Uterus (tissue), 3 donors: ENCODE measurements at regions not wholly inside any gene's neighbourhood (a gene's known extent, or its start where the extent isn't known, plus 50 kb on each side); places are given as distances from the start of the nearest gene placed in this dataset.

Experiments used
- DNase-seq, 2 donors: peaks; one replicate each; pipeline ENCODE4 v3.0.0-alpha.2; 2019 to 2020
- H3K27ac ChIP-seq, 2 donors: fragments of 200-600 bp; sonication (generic); 1 replicate in 1 of 2; 2 replicates in 1 of 2; pipeline ENCODE4 v1.5.1; 2016 to 2018
- H3K27me3 ChIP-seq, 2 donors: fragments of 200-600 bp; sonication (generic); one replicate each; pipeline ENCODE4 v1.5.1; 2018 to 2019; ENCODE audit warnings: control low read depth in 1 of 2
- H3K36me3 ChIP-seq, 2 donors: fragments of 200-600 bp; sonication (generic); one replicate each; pipeline ENCODE4 v1.5.1; 2019; ENCODE audit warnings: control low read depth in 1 of 2
- H3K4me1 ChIP-seq, 2 donors: fragments of 200-600 bp; sonication (generic); one replicate each; pipeline ENCODE4 v1.5.1; 2018 to 2019; ENCODE audit warnings: control low read depth in 1 of 2
- H3K4me3 ChIP-seq, 2 donors: fragments of 200-600 bp; sonication (generic); 1 replicate in 1 of 2; 2 replicates in 1 of 2; pipeline ENCODE4 v1.5.1; 2018 to 2019; ENCODE audit warnings: mild to moderate bottlenecking in 1 of 2
- H3K9me3 ChIP-seq, 2 donors: fragments of 200-600 bp; sonication (generic); one replicate each; pipeline ENCODE4 v1.5.1; 2019; ENCODE audit warnings: control low read depth in 1 of 2
- CTCF ChIP-seq, 4 experiments: fragments of 200-600 bp in 2 of 4; fragments of 450-650 bp in 2 of 4; sonication (generic) in 2 of 4; IDR thresholded peaks; one replicate each; pipeline ENCODE4 v1.5.1; 2016 to 2019; ENCODE audit warnings: antibody characterized with exemption in 4 of 4, mild to moderate bottlenecking in 2 of 4, moderate library complexity in 1 of 4
- POLR2A ChIP-seq, 2 donors: fragments of 450-650 bp; IDR thresholded peaks; one replicate each; pipeline ENCODE4 v1.6.1; 2016; ENCODE audit warnings: antibody characterized with exemption in 2 of 2, mild to moderate bottlenecking in 1 of 2, moderate library complexity in 1 of 2
- intact Hi-C: fragments of 100-400 bp; cut with DNase I; formaldehyde crosslinking; loops from one replicate; pipeline ENCODE4 v1.15.1; 2023; ENCODE audit warnings: low total_unique reads
- donor health status: DM: yes; HTN: yes; CAD: no.

- H3K4me3 ChIP-seq, result no peak overlapping the region
- no peaks in the 10 kb centered on the region for H3K4me1 ChIP-seq
- no peak overlapping the region for H3K27ac ChIP-seq
- intact Hi-C loops, result no loop called here
- peaks cover 0 to 4% of the 10 kb centered on the region in 2 donors for H3K9me3 ChIP-seq
- no peak for DNase-seq
- H3K36me3 ChIP-seq, result no peaks in the 10 kb centered on the region
- TF ChIP-seq CTCF (IDR thresholded peaks at IDR 0.05) (no peak), POLR2A (IDR thresholded peaks at IDR 0.05) (no peak)
- H3K27me3 ChIP-seq, result no peaks in the 10 kb centered on the region
These were observed 455.7 kb upstream of the TCF4 start for GRCh38 chr18:56043641-56044061.

GRCh38 chr18:56042915-56043536 is 455.0 kb upstream of the TCF4 start:
- intact Hi-C loops, result no loop called here
- Histone ChIP-seq H3K4me3 (no peak overlapping the region), H3K27ac (no peak overlapping the region), H3K4me1 (no peaks in the 10 kb centered on the region), H3K9me3 (peaks cover 0 to 2% of the 10 kb centered on the region in 2 donors), H3K27me3 (no peaks in the 10 kb centered on the region), H3K36me3 (no peaks in the 10 kb centered on the region)
- DNase-seq, result no peak
- TF ChIP-seq CTCF (IDR thresholded peaks at IDR 0.05) (no peak), POLR2A (IDR thresholded peaks at IDR 0.05) (no peak)

GRCh38 chr18:56038171-56039030 is 450.4 kb upstream of the TCF4 start:
- H3K27me3 ChIP-seq, result no peaks in the 10 kb centered on the region
- H3K36me3 ChIP-seq, result no peaks in the 10 kb centered on the region
- no peak overlapping the region for H3K27ac ChIP-seq
- H3K9me3 ChIP-seq, result no peaks in the 10 kb centered on the region
- H3K4me1 ChIP-seq, result no peaks in the 10 kb centered on the region
- no peak for DNase-seq
- TF ChIP-seq POLR2A (IDR thresholded peaks at IDR 0.05), result no peak
- TF ChIP-seq CTCF (IDR thresholded peaks at IDR 0.05), result no peak
- intact Hi-C loops, result no loop called here
- no peak overlapping the region for H3K4me3 ChIP-seq

GRCh38 chr18:56036741-56037140 is 448.7 kb upstream of the TCF4 start:
- H3K4me3 ChIP-seq, result no peak overlapping the region
- no peaks in the 10 kb centered on the region for H3K36me3 ChIP-seq
- no peaks in the 10 kb centered on the region for H3K9me3 ChIP-seq
- TF ChIP-seq CTCF (IDR thresholded peaks at IDR 0.05) (no peak), POLR2A (IDR thresholded peaks at IDR 0.05) (no peak)
- DNase-seq, result no peak
- H3K27ac ChIP-seq, result no peak overlapping the region
- intact Hi-C loops, result no loop called here
- no peaks in the 10 kb centered on the region for H3K27me3 ChIP-seq
- H3K4me1 ChIP-seq, result no peaks in the 10 kb centered on the region

GRCh38 chr18:56035546-56035945 is 447.6 kb upstream of the TCF4 start:
- H3K27me3 ChIP-seq, result no peaks in the 10 kb centered on the region
- intact Hi-C loops, result no loop called here
- DNase-seq, result no peak
- no peak for TF ChIP-seq CTCF (IDR thresholded peaks at IDR 0.05)
- TF ChIP-seq POLR2A (IDR thresholded peaks at IDR 0.05), result no peak
- no peak overlapping the region for H3K4me3 ChIP-seq
- no peaks in the 10 kb centered on the region for H3K4me1 ChIP-seq
- no peak overlapping the region for H3K27ac ChIP-seq
- H3K9me3 ChIP-seq, result no peaks in the 10 kb centered on the region
- no peaks in the 10 kb centered on the region for H3K36me3 ChIP-seq
